PFSK-1 (cell line): ENCODE measurements at regions not wholly inside any gene's neighbourhood (a gene's known extent, or its start where the extent isn't known, plus 50 kb on each side); places are given as distances from the start of the nearest gene placed in this dataset.

ENCODE experiments used
- FOXP2 ChIP-seq: optimal IDR thresholded peaks from 2 replicates; pipeline ENCODE3; 2011; ENCODE audit warnings: borderline replicate concordance, control low read depth, inconsistent platforms; ENCODE audit not compliant: insufficient read depth; ENCODE audit errors: extremely low read length, extremely low read depth
- POLR2AphosphoS5 ChIP-seq: IDR thresholded peaks from 2 replicates; pipeline ENCODE4 v1.6.1; 2012; ENCODE audit warnings: low read depth, mild to moderate bottlenecking, control low read depth, low read length, moderate library complexity
- SIN3A ChIP-seq: IDR thresholded peaks from 2 replicates; pipeline ENCODE4 v1.6.1; 2012; ENCODE audit warnings: mild to moderate bottlenecking, low read length, moderate library complexity, borderline replicate concordance; ENCODE audit not compliant: insufficient read depth
- TAF1 ChIP-seq: IDR thresholded peaks from 2 replicates; pipeline ENCODE4 v1.6.1; 2012; ENCODE audit warnings: low read length, control low read depth, borderline replicate concordance; ENCODE audit not compliant: insufficient read depth
- TF ChIP-seq, protein P1 (sequence below), 2 experiments: IDR thresholded peaks; 2 replicates each; pipeline versions ENCODE4 v1.6.1 to v1.8.0; 2011 to 2012; ENCODE audit warnings: low read depth in 2 of 2, low read length in 2 of 2, control low read depth in 1 of 2, inconsistent platforms in 1 of 2, mild to moderate bottlenecking in 1 of 2, moderate library complexity in 1 of 2; ENCODE audit not compliant: insufficient read depth in 1 of 2

DNA sequence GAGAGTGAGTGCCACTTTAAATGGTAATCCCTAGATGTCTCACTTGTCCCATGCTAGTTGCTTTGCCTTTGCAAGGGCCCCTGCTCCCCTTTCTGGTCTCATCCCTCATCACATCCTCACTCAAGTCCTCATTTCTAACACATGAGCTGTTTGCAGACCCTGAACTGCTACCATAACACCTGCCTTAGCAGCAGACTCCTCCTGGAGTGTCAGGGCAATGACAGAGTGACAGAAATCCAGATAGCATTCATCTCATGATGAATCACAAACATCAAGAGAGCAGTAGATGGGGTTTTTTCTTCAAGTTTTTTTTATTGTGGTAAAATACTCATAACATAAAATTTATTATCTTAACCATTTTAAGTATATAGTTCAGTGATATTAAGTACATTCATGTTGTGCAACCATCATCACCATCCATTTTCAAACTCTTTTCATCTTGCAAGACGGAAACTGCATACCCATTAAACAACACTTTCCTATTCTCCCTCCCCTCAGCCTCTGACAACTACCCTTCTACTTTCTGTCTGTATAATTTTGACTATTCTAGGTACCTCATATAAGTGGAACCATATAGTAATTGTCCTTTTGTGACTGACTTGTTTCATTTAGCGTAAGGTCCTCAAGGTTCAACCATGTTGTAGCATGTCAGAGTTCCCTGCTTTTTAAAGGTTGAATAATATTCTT lies 133.2 kb upstream of the RPS6KA3 start:
- TF ChIP-seq SIN3A (no peak), TAF1 (no peak), POLR2AphosphoS5 (no peak), FOXP2 (no peak)
- TF ChIP-seq, protein P1, sequence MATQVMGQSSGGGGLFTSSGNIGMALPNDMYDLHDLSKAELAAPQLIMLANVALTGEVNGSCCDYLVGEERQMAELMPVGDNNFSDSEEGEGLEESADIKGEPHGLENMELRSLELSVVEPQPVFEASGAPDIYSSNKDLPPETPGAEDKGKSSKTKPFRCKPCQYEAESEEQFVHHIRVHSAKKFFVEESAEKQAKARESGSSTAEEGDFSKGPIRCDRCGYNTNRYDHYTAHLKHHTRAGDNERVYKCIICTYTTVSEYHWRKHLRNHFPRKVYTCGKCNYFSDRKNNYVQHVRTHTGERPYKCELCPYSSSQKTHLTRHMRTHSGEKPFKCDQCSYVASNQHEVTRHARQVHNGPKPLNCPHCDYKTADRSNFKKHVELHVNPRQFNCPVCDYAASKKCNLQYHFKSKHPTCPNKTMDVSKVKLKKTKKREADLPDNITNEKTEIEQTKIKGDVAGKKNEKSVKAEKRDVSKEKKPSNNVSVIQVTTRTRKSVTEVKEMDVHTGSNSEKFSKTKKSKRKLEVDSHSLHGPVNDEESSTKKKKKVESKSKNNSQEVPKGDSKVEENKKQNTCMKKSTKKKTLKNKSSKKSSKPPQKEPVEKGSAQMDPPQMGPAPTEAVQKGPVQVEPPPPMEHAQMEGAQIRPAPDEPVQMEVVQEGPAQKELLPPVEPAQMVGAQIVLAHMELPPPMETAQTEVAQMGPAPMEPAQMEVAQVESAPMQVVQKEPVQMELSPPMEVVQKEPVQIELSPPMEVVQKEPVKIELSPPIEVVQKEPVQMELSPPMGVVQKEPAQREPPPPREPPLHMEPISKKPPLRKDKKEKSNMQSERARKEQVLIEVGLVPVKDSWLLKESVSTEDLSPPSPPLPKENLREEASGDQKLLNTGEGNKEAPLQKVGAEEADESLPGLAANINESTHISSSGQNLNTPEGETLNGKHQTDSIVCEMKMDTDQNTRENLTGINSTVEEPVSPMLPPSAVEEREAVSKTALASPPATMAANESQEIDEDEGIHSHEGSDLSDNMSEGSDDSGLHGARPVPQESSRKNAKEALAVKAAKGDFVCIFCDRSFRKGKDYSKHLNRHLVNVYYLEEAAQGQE (IDR thresholded peaks at IDR 0.05; ENCODE audit: insufficient read depth in 1 of 2, low read depth in 2 of 2, low read length in 2 of 2), result no peak
